SU-DHL-6 (cell line): ENCODE measurements at regions not wholly inside any gene's neighbourhood (a gene's known extent, or its start where the extent isn't known, plus 50 kb on each side); places are given as distances from the start of the nearest gene placed in this dataset.

Experiments
- CTCF ChIP-seq: fragments of 200-600 bp; sonication (generic); IDR thresholded peaks from one replicate; pipeline ENCODE4 v1.5.1; 2017; ENCODE audit warnings: antibody characterized with exemption, mild to moderate bottlenecking, low read length, moderate library complexity; ENCODE audit not compliant: insufficient read depth, poor library complexity, severe bottlenecking
- EZH2phosphoT487 ChIP-seq: fragments of 200-600 bp; sonication (generic), shearing (Covaris generic); conservative IDR thresholded peaks from 2 replicates; pipeline ENCODE4 v1.6.1; 2018; ENCODE audit warnings: mild to moderate bottlenecking, antibody characterized with exemption, low read length, moderate library complexity, mixed read lengths

- TF ChIP-seq CTCF (no peak), EZH2phosphoT487 (no peak)
Observed at GRCh38 chrX:5031792-5032191, 1196.9 kb downstream of the NLGN4X start.
